HG02642 (cell line): ENCODE measurements at regions not wholly inside any gene's neighbourhood (a gene's known extent, or its start where the extent isn't known, plus 50 kb on each side); places are given as distances from the start of the nearest gene placed in this dataset.
"Not testable (repeated sequence)": the region's sequence is repeated elsewhere in the genome, so short reads cannot be mapped to it uniquely, and the experiment has no call there.

Experiments used
- ATAC-seq: cut with Tn5 transposase; IDR thresholded peaks from one replicate; pipeline ENCODE4 v1.9.1; 2021; ENCODE audit warnings: mild to moderate bottlenecking; ENCODE audit not compliant: unreplicated experiment, poor library complexity

- no peak for ATAC-seq
Measured at GRCh38 chr7:9621927-9622326, 1188.5 kb downstream of the NXPH1 start.

DNA sequence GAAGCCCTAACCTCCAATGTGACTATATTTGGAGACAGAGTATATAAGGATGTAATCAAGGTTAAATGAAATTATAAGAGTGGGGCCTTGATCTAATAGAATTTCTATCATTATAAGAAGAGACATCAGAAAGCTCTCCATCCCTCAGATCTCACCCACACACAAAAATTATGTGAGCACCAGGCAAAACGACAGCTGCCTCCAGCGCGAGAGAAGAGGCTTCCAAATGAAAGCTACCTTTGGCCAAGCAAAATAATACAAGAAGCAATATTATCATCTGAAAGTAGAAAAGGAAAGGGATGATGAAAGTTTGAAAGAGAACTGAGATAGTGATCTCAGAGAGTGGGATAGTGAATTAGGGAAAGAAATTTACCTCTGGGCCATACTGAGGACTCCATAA is 1192.5 kb downstream of the NXPH1 start:
- no peak for ATAC-seq

DNA sequence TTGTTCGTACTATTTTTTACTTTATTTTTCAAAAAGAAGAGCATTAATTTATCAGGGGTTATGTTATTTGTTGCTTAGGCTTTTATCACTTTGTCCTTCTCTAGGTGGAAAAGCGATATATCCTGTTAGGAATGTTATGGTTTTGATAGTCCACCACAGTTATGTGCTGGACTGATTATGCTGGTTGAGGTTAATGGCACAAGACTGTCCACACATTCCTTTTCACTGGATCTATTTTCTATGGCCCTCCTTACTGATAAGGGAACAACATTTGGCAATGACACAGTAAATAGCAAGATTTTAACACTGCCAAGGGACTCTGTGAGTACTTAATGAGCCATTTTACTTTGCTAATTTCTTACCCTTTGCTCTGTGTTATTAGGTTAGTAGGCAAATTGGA is 1212.3 kb downstream of the NXPH1 start:
- no peak for ATAC-seq

DNA sequence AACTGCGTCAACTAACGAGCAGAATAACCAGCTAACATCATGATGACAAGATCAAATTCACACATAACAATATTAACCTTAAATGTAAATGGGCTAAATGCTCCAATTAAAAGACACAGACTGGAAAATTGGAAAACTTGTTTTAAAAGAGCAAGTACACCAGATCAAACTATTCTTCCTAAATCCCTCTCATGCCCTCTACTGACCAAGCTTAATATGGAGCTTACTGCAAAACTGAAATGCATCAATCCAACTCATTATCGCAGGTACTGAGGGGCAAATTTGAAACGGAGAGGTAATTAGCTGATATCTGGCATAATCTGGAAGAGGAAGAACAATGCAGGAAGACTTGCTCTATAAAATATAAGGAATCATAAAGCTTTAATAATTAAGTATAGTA is 1223.8 kb downstream of the NXPH1 start:
- ATAC-seq, result no peak

DNA sequence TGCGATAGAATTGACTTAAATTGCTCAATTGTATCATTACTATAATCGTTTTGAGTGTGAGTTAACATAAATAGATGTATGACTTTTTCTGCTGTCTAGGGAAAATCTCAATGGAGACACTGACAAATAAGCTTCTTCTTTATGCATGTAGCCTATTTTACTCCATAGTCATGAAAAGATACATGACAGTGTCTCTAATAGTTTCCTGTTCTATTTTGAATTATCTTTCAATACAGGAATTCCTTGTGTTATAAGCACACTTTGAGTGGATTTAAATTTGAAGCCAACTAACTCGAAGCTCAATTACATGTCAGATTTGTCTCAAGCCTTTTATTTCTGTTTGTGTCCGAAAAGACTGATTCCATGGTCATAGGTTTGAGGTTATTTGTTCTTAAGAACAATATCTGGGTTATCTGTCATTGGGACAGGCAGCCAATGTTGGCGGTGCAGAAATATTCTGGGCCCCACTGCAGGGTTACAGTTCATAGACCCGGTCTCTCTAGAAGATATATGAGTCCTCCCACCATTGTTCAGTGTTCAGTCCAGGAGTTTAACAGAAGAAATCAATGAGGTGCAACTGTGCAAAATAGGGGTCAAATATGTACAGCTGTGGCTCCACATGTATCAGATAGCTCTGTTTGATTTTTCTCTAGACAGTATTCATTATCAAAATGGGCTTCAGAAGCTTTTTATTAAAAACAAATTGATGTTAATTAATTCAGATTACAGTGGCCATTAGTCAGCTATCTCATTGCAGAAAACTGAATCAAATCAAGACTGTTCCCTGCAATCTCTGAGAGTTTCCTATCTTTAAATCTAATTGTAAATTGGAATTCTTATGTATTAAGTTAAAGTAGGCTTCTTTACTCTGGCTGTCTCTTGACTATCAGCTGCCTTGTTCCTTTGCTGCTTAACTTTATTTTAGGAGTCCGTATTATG is 1238.8 kb downstream of the NXPH1 start:
- ATAC-seq, result no peak

- ATAC-seq, result no peak
Measured at GRCh38 chr7:9680713-9681112, 1247.3 kb downstream of the NXPH1 start.

DNA sequence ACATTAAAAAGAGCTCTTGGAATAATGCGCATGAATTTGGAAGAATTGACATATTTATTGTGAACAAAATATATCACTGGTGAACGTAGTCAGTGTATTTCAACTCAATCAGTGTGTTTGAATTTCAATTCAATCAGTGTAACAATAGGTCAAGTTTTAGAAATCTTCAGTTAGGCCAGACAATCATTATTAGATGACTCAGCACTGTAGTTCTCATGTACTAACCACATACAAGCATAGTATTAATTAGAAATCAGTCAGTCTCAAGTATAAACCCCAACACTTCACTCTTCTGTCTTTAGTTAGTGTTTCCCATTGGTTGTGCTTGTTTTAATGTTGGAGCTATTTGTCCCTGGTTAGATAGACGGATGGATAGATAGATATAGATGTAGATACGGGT is 1247.9 kb downstream of the NXPH1 start:
- ATAC-seq, result no peak

GRCh38 chr7:9691286-9691685 is 1257.9 kb downstream of the NXPH1 start:
- ATAC-seq, result no peak

DNA sequence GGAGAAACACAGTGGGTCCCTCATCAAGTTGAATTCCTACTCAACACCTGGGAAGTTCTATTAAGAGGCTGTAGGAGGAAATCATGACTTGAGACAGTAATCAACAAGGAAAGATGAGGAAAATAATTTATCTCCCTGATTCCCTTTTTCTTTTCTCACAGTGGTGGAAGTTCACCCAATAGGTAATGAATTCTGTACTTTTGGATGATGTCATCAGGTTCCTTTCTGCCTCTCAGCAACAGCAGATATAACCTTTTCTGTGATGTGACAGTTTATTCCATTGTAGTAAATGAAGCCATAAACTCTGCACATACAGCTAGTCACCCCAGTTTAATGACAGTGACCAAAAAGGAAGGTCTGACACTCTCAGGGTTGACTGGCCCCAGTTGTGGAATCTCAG is 1265.0 kb downstream of the NXPH1 start:
- no peak for ATAC-seq

DNA sequence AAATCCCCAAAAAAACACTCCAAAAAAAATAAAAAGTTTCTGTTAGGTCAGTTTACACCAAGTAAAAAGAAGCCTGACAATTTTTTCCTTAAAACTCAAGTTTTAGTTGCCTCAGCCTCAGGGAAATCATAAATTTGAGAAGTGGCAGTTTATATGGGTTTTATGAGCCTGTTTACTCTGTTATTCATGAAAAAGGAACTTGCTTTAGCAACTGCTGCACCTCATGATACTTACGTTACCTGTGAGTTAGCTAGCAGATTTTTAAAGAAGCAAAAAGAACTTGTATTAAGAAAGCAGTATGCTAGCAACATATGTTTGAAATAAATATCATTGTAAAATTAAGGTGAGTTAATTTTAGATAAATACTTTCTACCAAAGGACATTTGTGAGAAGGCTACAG is 1264.5 kb upstream of the PHF14 start:
- no peak for ATAC-seq

GRCh38 chr7:9711259-9711918 is 1262.3 kb upstream of the PHF14 start:
- no peak for ATAC-seq

- no peak for ATAC-seq
Measured at GRCh38 chr7:9718071-9718661, 1255.5 kb upstream of the PHF14 start.

DNA sequence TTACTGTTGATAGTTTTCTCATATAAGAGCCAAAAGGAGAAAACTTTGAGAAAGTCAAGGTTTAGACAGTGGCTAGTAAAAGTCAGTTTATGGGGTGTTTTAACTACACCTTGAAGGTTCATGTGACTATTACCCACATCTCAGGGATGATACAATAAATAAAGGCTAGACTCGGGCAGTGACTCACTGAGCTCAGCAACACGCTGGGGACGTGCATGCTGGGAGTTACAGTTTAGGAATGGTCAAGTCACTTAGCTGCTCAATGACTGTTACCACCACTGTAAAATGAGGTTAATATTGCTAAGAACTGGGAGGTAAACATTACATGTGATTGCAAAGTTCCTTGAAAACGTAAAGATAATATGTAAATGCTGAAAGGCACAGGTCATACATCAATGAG is 1254.4 kb upstream of the PHF14 start:
- no peak for ATAC-seq

GRCh38 chr7:9719721-9720120 is 1254.0 kb upstream of the PHF14 start:
- ATAC-seq, result no peak

- not testable (repeated sequence) for ATAC-seq
Measured at GRCh38 chr7:9725940-9726663, 1247.6 kb upstream of the PHF14 start.

- ATAC-seq, result not testable (repeated sequence)
Measured at GRCh38 chr7:9726811-9727210, 1246.9 kb upstream of the PHF14 start.

GRCh38 chr7:9727467-9727869 is 1246.2 kb upstream of the PHF14 start:
- ATAC-seq, result not testable (repeated sequence)

DNA sequence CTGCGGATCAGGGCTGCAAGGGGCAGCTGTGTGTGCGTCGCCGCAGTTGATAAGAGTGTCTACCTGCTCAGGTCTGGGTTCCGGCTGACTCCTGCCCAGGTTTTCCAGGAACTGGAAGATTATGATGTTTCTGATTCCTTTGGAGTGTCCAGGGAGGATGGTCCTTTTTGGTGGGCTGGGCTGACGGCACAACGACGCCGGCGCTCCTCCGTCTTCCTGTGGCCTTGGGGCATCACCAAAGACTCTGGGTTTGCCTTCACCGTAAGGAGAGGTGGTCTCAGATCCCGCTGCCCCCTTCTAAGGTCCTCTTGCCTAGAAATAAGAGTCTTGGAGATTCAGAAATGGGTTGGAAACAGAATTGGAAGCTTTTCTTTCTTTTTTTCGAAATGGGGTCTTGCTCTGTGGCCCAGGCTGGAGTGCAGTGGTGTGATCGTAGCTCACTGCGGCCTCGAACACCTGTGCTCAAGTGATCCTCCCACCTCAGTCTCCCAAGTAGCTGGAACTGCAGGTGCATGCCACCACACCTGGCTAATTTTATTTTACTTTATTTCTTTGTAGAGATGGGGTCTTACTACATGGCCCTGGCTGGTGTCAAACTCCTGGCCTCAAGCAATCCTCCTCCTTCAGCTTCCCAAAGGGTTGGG is 1245.5 kb upstream of the PHF14 start:
- ATAC-seq, result not testable (repeated sequence)

GRCh38 chr7:9752033-9752432 is 1221.6 kb upstream of the PHF14 start:
- no peak for ATAC-seq

DNA sequence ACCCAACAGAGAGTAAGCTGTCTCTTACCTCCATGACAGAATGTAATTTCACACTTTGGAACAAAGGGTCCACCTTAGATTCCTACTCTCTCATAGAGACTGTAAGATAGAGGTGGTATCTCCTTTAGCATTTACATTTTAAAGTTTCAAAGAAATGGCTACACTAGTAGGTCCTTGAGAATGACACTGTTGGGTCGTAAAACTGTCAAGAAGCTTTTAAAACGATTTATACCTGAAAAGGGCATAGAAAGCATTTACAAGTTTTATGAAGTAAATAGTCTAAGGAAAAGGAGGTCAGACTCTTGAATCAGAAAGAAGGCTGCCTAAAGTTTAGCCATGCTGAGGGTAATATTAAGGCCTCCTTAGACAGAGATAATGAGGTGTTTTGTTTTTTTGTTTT is 1212.4 kb upstream of the PHF14 start:
- ATAC-seq, result no peak
